C4-2B (cell line): ENCODE measurements at regions not wholly inside any gene's neighbourhood (a gene's known extent, or its start where the extent isn't known, plus 50 kb on each side); places are given as distances from the start of the nearest gene placed in this dataset.

Experiments used
- CTCF ChIP-seq: fragments of 450-650 bp; conservative IDR thresholded peaks from 2 replicates; pipeline ENCODE4 v1.5.1; 2017; ENCODE audit warnings: mild to moderate bottlenecking
- ZFX ChIP-seq: fragments of 450-650 bp; IDR thresholded peaks from 2 replicates; pipeline ENCODE4 v1.6.1; 2017

GRCh38 chr5:62030326-62030725 is 275.7 kb upstream of the KIF2A start:
- TF ChIP-seq CTCF: no peak
- no peak for TF ChIP-seq ZFX
